ENCODE measurements at regions not wholly inside any gene's neighbourhood (a gene's known extent, or its start where the extent isn't known, plus 50 kb on each side); places are given as distances from the start of the nearest gene placed in this dataset.

GRCh38 chr6:48177786-48178185 is 66.8 kb upstream of the PTCHD4 start:
- TF ChIP-seq ESRRG (CRISPR knock-in tag; IDR thresholded peaks at IDR 0.05): no peak
- TF ChIP-seq, protein P1, sequence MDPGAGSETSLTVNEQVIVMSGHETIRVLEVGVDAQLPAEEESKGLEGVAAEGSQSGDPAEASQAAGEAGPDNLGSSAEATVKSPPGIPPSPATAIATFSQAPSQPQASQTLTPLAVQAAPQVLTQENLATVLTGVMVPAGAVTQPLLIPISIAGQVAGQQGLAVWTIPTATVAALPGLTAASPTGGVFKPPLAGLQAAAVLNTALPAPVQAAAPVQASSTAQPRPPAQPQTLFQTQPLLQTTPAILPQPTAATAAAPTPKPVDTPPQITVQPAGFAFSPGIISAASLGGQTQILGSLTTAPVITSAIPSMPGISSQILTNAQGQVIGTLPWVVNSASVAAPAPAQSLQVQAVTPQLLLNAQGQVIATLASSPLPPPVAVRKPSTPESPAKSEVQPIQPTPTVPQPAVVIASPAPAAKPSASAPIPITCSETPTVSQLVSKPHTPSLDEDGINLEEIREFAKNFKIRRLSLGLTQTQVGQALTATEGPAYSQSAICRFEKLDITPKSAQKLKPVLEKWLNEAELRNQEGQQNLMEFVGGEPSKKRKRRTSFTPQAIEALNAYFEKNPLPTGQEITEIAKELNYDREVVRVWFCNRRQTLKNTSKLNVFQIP (CRISPR knock-in tag; IDR thresholded peaks at IDR 0.05; ENCODE audit: borderline replicate concordance, low read depth): no peak
- no peak for TF ChIP-seq ARNTL (CRISPR knock-in tag; IDR thresholded peaks at IDR 0.05; ENCODE audit: borderline replicate concordance, low read depth)
- no peak for TF ChIP-seq RARB (CRISPR knock-in tag; IDR thresholded peaks at IDR 0.05)
- no peak for TF ChIP-seq TOX (CRISPR knock-in tag; IDR thresholded peaks at IDR 0.05; ENCODE audit: borderline replicate concordance)
- TF ChIP-seq, protein P2, sequence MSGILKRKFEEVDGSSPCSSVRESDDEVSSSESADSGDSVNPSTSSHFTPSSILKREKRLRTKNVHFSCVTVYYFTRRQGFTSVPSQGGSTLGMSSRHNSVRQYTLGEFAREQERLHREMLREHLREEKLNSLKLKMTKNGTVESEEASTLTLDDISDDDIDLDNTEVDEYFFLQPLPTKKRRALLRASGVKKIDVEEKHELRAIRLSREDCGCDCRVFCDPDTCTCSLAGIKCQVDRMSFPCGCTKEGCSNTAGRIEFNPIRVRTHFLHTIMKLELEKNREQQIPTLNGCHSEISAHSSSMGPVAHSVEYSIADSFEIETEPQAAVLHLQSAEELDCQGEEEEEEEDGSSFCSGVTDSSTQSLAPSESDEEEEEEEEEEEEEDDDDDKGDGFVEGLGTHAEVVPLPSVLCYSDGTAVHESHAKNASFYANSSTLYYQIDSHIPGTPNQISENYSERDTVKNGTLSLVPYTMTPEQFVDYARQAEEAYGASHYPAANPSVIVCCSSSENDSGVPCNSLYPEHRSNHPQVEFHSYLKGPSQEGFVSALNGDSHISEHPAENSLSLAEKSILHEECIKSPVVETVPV (CRISPR knock-in tag; IDR thresholded peaks at IDR 0.05): no peak
- TF ChIP-seq OSR1 (CRISPR knock-in tag; IDR thresholded peaks at IDR 0.05): no peak
- no peak for TF ChIP-seq PPARA (CRISPR knock-in tag; IDR thresholded peaks at IDR 0.05; ENCODE audit: borderline replicate concordance)
- no peak for TF ChIP-seq ZC3H10 (CRISPR knock-in tag; IDR thresholded peaks at IDR 0.05)
- no peak for TF ChIP-seq ISL1 (CRISPR knock-in tag; IDR thresholded peaks at IDR 0.05)
- TF ChIP-seq SNAI2 (CRISPR knock-in tag; IDR thresholded peaks at IDR 0.05): no peak
- TF ChIP-seq ZFP30 (CRISPR knock-in tag; IDR thresholded peaks at IDR 0.05): no peak
- no peak for ATAC-seq

DNA sequence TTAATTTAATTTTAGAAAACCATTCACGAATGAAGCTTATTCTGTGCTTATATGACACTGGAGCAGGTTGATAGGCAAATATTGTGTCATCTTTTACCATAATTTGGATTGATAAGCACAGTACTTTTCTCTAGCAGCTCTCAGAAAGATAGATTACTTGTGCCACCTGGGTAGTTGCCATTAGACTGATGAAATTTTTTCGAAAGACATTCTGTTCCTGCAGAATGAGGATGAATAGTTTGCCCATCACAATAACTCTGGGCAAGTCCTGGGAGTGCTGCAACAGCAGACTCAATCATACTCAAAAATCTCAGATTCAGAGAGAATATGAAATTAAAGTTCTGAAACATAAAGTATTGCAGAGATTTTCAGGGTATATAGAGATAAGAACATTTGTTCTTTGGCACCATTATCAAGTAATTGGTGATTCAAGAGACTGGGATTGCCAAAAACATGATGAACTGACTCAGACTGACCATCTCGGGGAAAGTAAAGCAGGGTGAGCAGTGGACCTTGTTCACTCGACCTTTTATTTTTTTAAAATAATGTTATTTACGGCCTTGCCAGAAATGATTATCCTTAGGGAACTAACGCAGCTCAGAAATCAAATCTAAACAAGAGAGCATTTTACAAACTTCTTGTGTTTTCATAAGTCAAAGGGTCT is 65.8 kb upstream of the PTCHD4 start:
- ATAC-seq: peak; percentile 31; the same call in 2 of the 3 replicates
- TF ChIP-seq TCF4 (CRISPR knock-in tag; IDR thresholded peaks at IDR 0.05; ENCODE audit: borderline replicate concordance): no peak
- no peak for TF ChIP-seq BACH2 (CRISPR knock-in tag; IDR thresholded peaks at IDR 0.05; ENCODE audit: borderline replicate concordance)
- TF ChIP-seq ISL1 (CRISPR knock-in tag; IDR thresholded peaks at IDR 0.05): peak; percentile 27; the same call in 1 of the 2 replicates

- no peak for ATAC-seq
- TF ChIP-seq, protein P1 (CRISPR knock-in tag; IDR thresholded peaks at IDR 0.05; ENCODE audit: borderline replicate concordance, low read depth): no peak
- TF ChIP-seq ZNF565 (CRISPR knock-in tag; conservative IDR thresholded peaks at IDR 0.05; ENCODE audit: low read depth) (no peak), SNAI2 (CRISPR knock-in tag; IDR thresholded peaks at IDR 0.05) (no peak), TCF4 (CRISPR knock-in tag; IDR thresholded peaks at IDR 0.05; ENCODE audit: borderline replicate concordance) (no peak), ZNF70 (CRISPR knock-in tag; IDR thresholded peaks at IDR 0.05) (no peak), PPARA (CRISPR knock-in tag; IDR thresholded peaks at IDR 0.05; ENCODE audit: borderline replicate concordance) (no peak), RARB (CRISPR knock-in tag; IDR thresholded peaks at IDR 0.05) (no peak), TSHZ2 (CRISPR knock-in tag; IDR thresholded peaks at IDR 0.05) (no peak), CSDC2 (CRISPR knock-in tag; IDR thresholded peaks at IDR 0.05) (no peak)
- TF ChIP-seq, protein P2 (CRISPR knock-in tag; IDR thresholded peaks at IDR 0.05): no peak
Measured at GRCh38 chr6:48169635-48170034, 58.6 kb upstream of the PTCHD4 start.

Measured in SK-N-SH treated with all-trans-retinoic acid at 6 μM for 48 hours (cell line).